CD14-positive monocyte (primary cell): ENCODE measurements at regions not wholly inside any gene's neighbourhood (a gene's known extent, or its start where the extent isn't known, plus 50 kb on each side); places are given as distances from the start of the nearest gene placed in this dataset.

Experiments
- DNase-seq, 3 donors: peaks; one replicate each; pipeline ENCODE4 v3.0.0-alpha.2; 2011 to 2022
- H2AFZ ChIP-seq: 2 replicates; pipeline ENCODE4 v1.6.0; 2012; ENCODE audit warnings: mild to moderate bottlenecking, low read depth, low read length, inconsistent platforms; ENCODE audit not compliant: insufficient read depth, poor library complexity, severe bottlenecking
- H3K27ac ChIP-seq, 2 donors: 1 replicate in 1 of 2; 2 replicates in 1 of 2; pipeline ENCODE4 v1.5.1; 2012 to 2013; ENCODE audit warnings: low read length in 2 of 2, control low read depth in 1 of 2, inconsistent platforms in 1 of 2, low read depth in 1 of 2, mild to moderate bottlenecking in 1 of 2
- H3K27me3 ChIP-seq, 2 donors: one replicate each; pipeline versions ENCODE4 v1.6.0 to v1.6.1; 2011 to 2013; ENCODE audit warnings: low read length in 2 of 2; ENCODE audit not compliant: control insufficient read depth in 2 of 2, insufficient read depth in 2 of 2
- H3K36me3 ChIP-seq, 2 donors: replicated peaks in 1 of 2; 1 replicate in 1 of 2; 2 replicates in 1 of 2; pipeline versions ENCODE4 v1.5.1 to v1.6.1; 2012 to 2013; ENCODE audit warnings: low read length in 2 of 2, control low read depth in 1 of 2, inconsistent platforms in 1 of 2, mild to moderate bottlenecking in 1 of 2; ENCODE audit not compliant: insufficient read depth in 2 of 2, control insufficient read depth in 1 of 2
- H3K4me1 ChIP-seq, 2 donors: 1 replicate in 1 of 2; 2 replicates in 1 of 2; pipeline versions ENCODE4 v1.5.1 to v1.6.1; 2012 to 2013; ENCODE audit warnings: low read length in 2 of 2, control low read depth in 1 of 2, inconsistent platforms in 1 of 2, mild to moderate bottlenecking in 1 of 2, moderate library complexity in 1 of 2; ENCODE audit not compliant: insufficient read depth in 2 of 2, control insufficient read depth in 1 of 2
- H3K4me2 ChIP-seq: replicated peaks from 2 replicates; pipeline ENCODE3; 2012; ENCODE audit warnings: low read length, moderate library complexity, mild to moderate bottlenecking; ENCODE audit not compliant: poor library complexity, severe bottlenecking; ENCODE audit errors: extremely low read depth
- H3K4me3 ChIP-seq, 3 experiments: fragments of 200-600 bp in 1 of 3; sonication (generic) in 1 of 3; replicated peaks in 1 of 3; 1 replicate in 2 of 3; 2 replicates in 1 of 3; pipeline ENCODE4 v1.5.1; 2011 to 2013; ENCODE audit warnings: low read length in 3 of 3, mild to moderate bottlenecking in 3 of 3, control low read depth in 2 of 3, low read depth in 2 of 3, inconsistent platforms in 1 of 3, moderate library complexity in 1 of 3
- H3K79me2 ChIP-seq: 2 replicates; pipeline ENCODE4 v1.6.0; 2012; ENCODE audit warnings: mild to moderate bottlenecking, control low read depth, inconsistent platforms, low read length, moderate library complexity; ENCODE audit not compliant: insufficient read depth
- H3K9ac ChIP-seq: 2 replicates; pipeline ENCODE4 v1.6.0; 2017; ENCODE audit warnings: low read length, mild to moderate bottlenecking; ENCODE audit not compliant: insufficient read depth, poor library complexity, severe bottlenecking
- H3K9me3 ChIP-seq, 2 donors: replicated peaks in 1 of 2; 1 replicate in 1 of 2; 2 replicates in 1 of 2; pipeline versions ENCODE4 v1.5.1 to v1.6.1; 2012 to 2013; ENCODE audit warnings: low read length in 2 of 2, control low read depth in 1 of 2; ENCODE audit not compliant: control insufficient read depth in 1 of 2, insufficient read depth in 1 of 2
- H4K20me1 ChIP-seq: 2 replicates; pipeline ENCODE4 v1.6.0; 2012; ENCODE audit warnings: mild to moderate bottlenecking, low read length, control low read depth, moderate library complexity; ENCODE audit not compliant: insufficient read depth
- H3K27ac Mint-ChIP-seq, 7 donors: one replicate each; pipeline ENCODE4 v1.8.0; 2020; ENCODE audit warnings: mild to moderate bottlenecking in 7 of 7, mixed read lengths in 7 of 7, moderate library complexity in 6 of 7, inconsistent platforms in 2 of 7
- H3K27me3 Mint-ChIP-seq, 3 donors: one replicate each; pipeline ENCODE4 v1.8.0; 2021 to 2022; ENCODE audit warnings: low read depth in 3 of 3, mild to moderate bottlenecking in 3 of 3, mixed read lengths in 3 of 3, moderate library complexity in 3 of 3, inconsistent platforms in 1 of 3
- H3K36me3 Mint-ChIP-seq, 2 donors: one replicate each; pipeline ENCODE4 v1.8.0; 2020; ENCODE audit warnings: mixed read lengths in 2 of 2, inconsistent platforms in 1 of 2, mild to moderate bottlenecking in 1 of 2
- H3K4me1 Mint-ChIP-seq: one replicate; pipeline ENCODE4 v1.8.0; 2020; ENCODE audit warnings: mild to moderate bottlenecking, mixed read lengths
- H3K4me3 Mint-ChIP-seq, 2 donors: one replicate each; pipeline ENCODE4 v1.8.0; 2020; ENCODE audit warnings: mild to moderate bottlenecking in 2 of 2, mixed read lengths in 2 of 2, moderate library complexity in 1 of 2
- H3K9me3 Mint-ChIP-seq, 7 donors: one replicate each; pipeline ENCODE4 v1.8.0; 2020 to 2022; ENCODE audit warnings: mixed read lengths in 7 of 7, mild to moderate bottlenecking in 6 of 7, moderate library complexity in 6 of 7, inconsistent platforms in 2 of 7
- CTCF ChIP-seq: fragments of 200-600 bp; IDR thresholded peaks from one replicate; pipeline ENCODE4 v1.8.0; 2022; ENCODE audit warnings: antibody characterized with exemption, mild to moderate bottlenecking
- WGBS: methylation state at CpG from one replicate; pipeline ENCODE4 v1.1.5; 2013; ENCODE audit warnings: missing lambda C conversion rate; ENCODE audit not compliant: insufficient coverage; 5-methylcytosine and 5-hydroxymethylcytosine counted together
- intact Hi-C, 2 donors: fragments of 100-400 bp; cut with micrococcal nuclease; formaldehyde crosslinking; loops; one replicate each; pipeline versions ENCODE4 v1.15.0 to v1.15.1; 2023

GRCh38 chr10:118908557-118909256 lies 120.8 kb upstream of the NANOS1 start:
- DNase-seq: no peak
- H4K20me1 ChIP-seq: no peaks in the 10 kb centered on the region
- TF ChIP-seq CTCF: no peak
- no peaks in the 10 kb centered on the region for H3K36me3 Mint-ChIP-seq
- no peaks in the 10 kb centered on the region for H3K36me3 ChIP-seq
- H3K4me3 Mint-ChIP-seq: no peak overlapping the region
- no peak overlapping the region for H3K9ac ChIP-seq
- no peaks in the 10 kb centered on the region for H3K27me3 ChIP-seq
- H3K4me1 ChIP-seq: no peaks in the 10 kb centered on the region
- no peaks in the 10 kb centered on the region for H3K9me3 ChIP-seq
- peaks cover 3 to 9% (median 9%) of the 10 kb centered on the region in 3 donors for H3K27me3 Mint-ChIP-seq
- no peak overlapping the region for H3K4me3 ChIP-seq
- no peaks in the 10 kb centered on the region for H3K4me1 Mint-ChIP-seq
- no peak overlapping the region for H3K4me2 ChIP-seq
- intact Hi-C loops: no loop called here
- H3K79me2 ChIP-seq: no peaks in the 10 kb centered on the region
- peaks cover 0 to 5% (median 0%) of the 10 kb centered on the region in 7 donors for H3K9me3 Mint-ChIP-seq
- no peak overlapping the region for H3K27ac ChIP-seq
- 93% methylated on average over 15 of the region's 16 CpGs for WGBS
- no peak overlapping the region for H2AFZ ChIP-seq
- H3K27ac Mint-ChIP-seq: no peak overlapping the region

DNA sequence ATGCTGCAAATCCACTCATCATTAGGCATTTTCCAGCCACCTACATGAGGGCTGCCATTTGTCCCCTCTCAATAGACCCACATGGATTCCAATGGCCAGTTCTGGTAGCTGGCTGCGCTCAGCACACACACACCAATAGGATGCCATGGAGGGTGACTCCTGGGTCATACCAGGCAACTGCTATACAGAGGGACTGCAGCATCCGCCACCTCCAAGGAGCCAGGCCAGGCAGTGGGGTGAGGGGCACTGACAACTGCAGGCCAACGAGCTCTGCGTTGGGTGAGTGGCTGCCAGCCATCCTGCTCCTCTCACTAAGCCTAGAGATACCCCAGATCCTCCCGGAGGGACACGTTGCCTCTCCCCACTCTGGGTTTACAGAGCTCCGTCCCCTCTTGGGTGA lies 118.8 kb upstream of the NANOS1 start:
- no peaks in the 10 kb centered on the region for H3K4me1 Mint-ChIP-seq
- Histone ChIP-seq H3K4me1 (no peaks in the 10 kb centered on the region), H3K79me2 (no peaks in the 10 kb centered on the region), H3K27ac (no peak overlapping the region), H3K27me3 (no peaks in the 10 kb centered on the region), H3K9me3 (no peaks in the 10 kb centered on the region), H3K36me3 (no peaks in the 10 kb centered on the region), H3K9ac (no peak overlapping the region), H3K4me3 (no peak overlapping the region), H2AFZ (no peak overlapping the region), H4K20me1 (no peaks in the 10 kb centered on the region), H3K4me2 (no peak overlapping the region)
- H3K4me3 Mint-ChIP-seq: no peak overlapping the region
- H3K9me3 Mint-ChIP-seq: peaks cover 0 to 3% (median 0%) of the 10 kb centered on the region in 7 donors
- intact Hi-C loops: no loop called here
- DNase-seq: no peak
- peaks cover 9 to 10% (median 9%) of the 10 kb centered on the region in 3 donors for H3K27me3 Mint-ChIP-seq
- WGBS: 98% methylated on average over 7 of the region's 7 CpGs
- H3K27ac Mint-ChIP-seq: no peak overlapping the region
- no peaks in the 10 kb centered on the region for H3K36me3 Mint-ChIP-seq
- no peak for TF ChIP-seq CTCF
